B cell (primary cell): ENCODE measurements at regions not wholly inside any gene's neighbourhood (a gene's known extent, or its start where the extent isn't known, plus 50 kb on each side); places are given as distances from the start of the nearest gene placed in this dataset.

Experiments used
- ATAC-seq: fragments of 200-7000 bp; cut with Tn5 transposase; one replicate; pipeline ENCODE4 v1.10.0; 2021; ENCODE audit warnings: low read depth, mild to moderate bottlenecking, moderate number of reproducible peaks, moderate library complexity
- CTCF ChIA-PET: fragments of 350-600 bp; sonication (Branson Sonifier 250); formaldehyde crosslinking; loops from one replicate; lab custom pipeline; 2021; ENCODE audit warnings: antibody characterized with exemption, inconsistent platforms; lab: Charles Lee
- POLR2A ChIA-PET: fragments of 350-600 bp; sonication (Branson Sonifier 250); formaldehyde crosslinking; loops from one replicate; lab custom pipeline; 2021; ENCODE audit warnings: antibody characterized with exemption; lab: Charles Lee
- DNase-seq: peaks from one replicate; pipeline ENCODE4 v3.0.0; 2013
- H2AFZ ChIP-seq: 2 replicates; pipeline ENCODE4 v1.6.1; 2012; ENCODE audit warnings: mild to moderate bottlenecking, low read depth, low read length; ENCODE audit not compliant: insufficient read depth, poor library complexity, severe bottlenecking
- H3K27ac ChIP-seq, 2 donors: 1 replicate in 1 of 2; 2 replicates in 1 of 2; pipeline ENCODE4 v1.5.1; 2012 to 2013; ENCODE audit warnings: low read length in 2 of 2, mild to moderate bottlenecking in 2 of 2, moderate library complexity in 1 of 2
- H3K27me3 ChIP-seq, 4 experiments: fragments of 200-600 bp in 1 of 4; sonication (generic) in 1 of 4; replicated peaks in 1 of 4; 1 replicate in 2 of 4; 2 replicates in 2 of 4; pipeline versions ENCODE4 v1.6.1 to v1.7.0; 2013 to 2016; ENCODE audit warnings: low read length in 3 of 4, mild to moderate bottlenecking in 2 of 4, mixed read lengths in 1 of 4, moderate library complexity in 1 of 4; ENCODE audit not compliant: insufficient read depth in 4 of 4, control insufficient read depth in 3 of 4; ENCODE audit errors: control extremely low read depth in 1 of 4
- H3K36me3 ChIP-seq, 2 experiments: replicated peaks in 1 of 2; 1 replicate in 1 of 2; 2 replicates in 1 of 2; pipeline versions ENCODE4 v1.6.1 to v1.7.1; 2013; ENCODE audit warnings: low read length in 1 of 2; ENCODE audit not compliant: insufficient read depth in 2 of 2, control insufficient read depth in 1 of 2; ENCODE audit errors: control extremely low read depth in 1 of 2, extremely low read depth in 1 of 2
- H3K4me1 ChIP-seq, 2 donors: fragments of 200-600 bp in 1 of 2; sonication (generic) in 1 of 2; 1 replicate in 1 of 2; 2 replicates in 1 of 2; pipeline versions ENCODE4 v1.5.1 to v1.6.1; 2013 to 2017; ENCODE audit warnings: low read length in 2 of 2; ENCODE audit not compliant: control insufficient read depth in 2 of 2, insufficient read depth in 2 of 2
- H3K4me2 ChIP-seq: replicated peaks from 2 replicates; pipeline ENCODE3; 2012; ENCODE audit warnings: mild to moderate bottlenecking, low read depth, low read length; ENCODE audit not compliant: poor library complexity, severe bottlenecking
- H3K4me3 ChIP-seq, 5 experiments: fragments of 200-600 bp in 1 of 5; sonication (generic) in 1 of 5; 1 replicate in 3 of 5; 2 replicates in 2 of 5; pipeline versions ENCODE4 v1.5.1 to v1.7.0; 2011 to 2016; ENCODE audit warnings: low read length in 4 of 5, mild to moderate bottlenecking in 4 of 5, low read depth in 2 of 5, control low read depth in 1 of 5, moderate library complexity in 1 of 5; ENCODE audit not compliant: insufficient read depth in 1 of 5; ENCODE audit errors: control extremely low read depth in 1 of 5, extremely low read depth in 1 of 5
- H3K79me2 ChIP-seq: fragments of 200-600 bp; sonication (generic); one replicate; pipeline ENCODE4 v1.6.0; 2016; ENCODE audit warnings: low read length; ENCODE audit not compliant: control insufficient read depth, insufficient read depth
- H3K9ac ChIP-seq: fragments of 200-600 bp; sonication (generic); 2 replicates; pipeline ENCODE4 v1.6.1; 2017; ENCODE audit warnings: mild to moderate bottlenecking, low read length, moderate library complexity
- H3K9me3 ChIP-seq, 3 donors: one replicate each; pipeline versions ENCODE4 v1.6.1 to v1.7.1; 2013; ENCODE audit warnings: low read length in 2 of 3; ENCODE audit not compliant: control insufficient read depth in 2 of 3, insufficient read depth in 1 of 3; ENCODE audit errors: control extremely low read depth in 1 of 3
- H4K20me1 ChIP-seq: 2 replicates; pipeline ENCODE4 v1.6.0; 2012; ENCODE audit warnings: mild to moderate bottlenecking, low read length; ENCODE audit not compliant: insufficient read depth, control insufficient read depth, poor library complexity, severe bottlenecking
- H3K27ac Mint-ChIP-seq: one replicate; pipeline ENCODE4 v1.8.0; 2021; ENCODE audit warnings: mixed read lengths
- H3K27me3 Mint-ChIP-seq: one replicate; pipeline ENCODE4 v1.8.0; 2021; ENCODE audit warnings: mixed read lengths
- H3K4me1 Mint-ChIP-seq: one replicate; pipeline ENCODE4 v1.8.0; 2021; ENCODE audit warnings: mixed read lengths
- H3K4me3 Mint-ChIP-seq: one replicate; pipeline ENCODE4 v1.8.0; 2021; ENCODE audit warnings: mixed read lengths
- H3K9me3 Mint-ChIP-seq: one replicate; pipeline ENCODE4 v1.8.0; 2022; ENCODE audit warnings: mixed read lengths; ENCODE audit not compliant: insufficient read depth
- CTCF ChIP-seq: fragments of 200-600 bp; IDR thresholded peaks from one replicate; pipeline ENCODE4 v1.8.0; 2022; ENCODE audit warnings: antibody characterized with exemption, mild to moderate bottlenecking
- EZH2 ChIP-seq: IDR thresholded peaks from 2 replicates; pipeline ENCODE4 v1.6.1; 2012; ENCODE audit warnings: borderline replicate concordance, low read depth, mild to moderate bottlenecking, moderate library complexity, low read length; ENCODE audit not compliant: insufficient read depth, poor library complexity, severe bottlenecking
- WGBS: methylation state at CpG from one replicate; pipeline ENCODE4 v1.1.5; 2013; ENCODE audit warnings: missing lambda C conversion rate; ENCODE audit not compliant: insufficient coverage; 5-methylcytosine and 5-hydroxymethylcytosine counted together
- intact Hi-C: fragments of 100-400 bp; cut with micrococcal nuclease; formaldehyde crosslinking; loops from one replicate; pipeline ENCODE4 v1.10.0; 2022

DNA sequence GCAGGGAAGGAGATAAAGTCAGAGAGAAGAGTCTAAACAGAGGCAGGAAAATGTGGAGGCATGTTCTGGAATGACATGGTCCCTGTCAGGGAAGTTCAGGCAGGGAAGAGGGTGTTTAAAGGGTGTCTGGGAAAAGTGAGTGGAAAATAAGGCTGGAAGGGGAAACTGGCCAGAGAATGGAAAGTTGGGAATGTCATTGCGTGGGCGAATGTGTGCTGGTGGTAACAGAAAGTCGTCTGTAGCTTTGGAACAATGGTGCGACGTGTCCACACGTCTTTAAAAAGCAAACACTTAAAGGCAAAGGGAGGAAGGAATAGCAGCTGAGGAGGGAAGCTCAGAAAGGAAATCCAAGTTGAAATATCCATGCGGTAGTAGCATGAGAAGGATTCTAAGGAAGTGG lies 469.5 kb upstream of the SALL3 start:
- H3K9ac ChIP-seq = no peak overlapping the region
- no peaks in the 10 kb centered on the region for H4K20me1 ChIP-seq
- ATAC-seq (no peak), DNase-seq (no peak)
- no peak overlapping the region for H3K4me2 ChIP-seq
- H3K27me3 ChIP-seq = no peaks in the 10 kb centered on the region
- no peak for TF ChIP-seq CTCF
- TF ChIP-seq EZH2 = no peak
- H3K4me3 Mint-ChIP-seq = no peak overlapping the region
- no peak overlapping the region for H2AFZ ChIP-seq
- no peaks in the 10 kb centered on the region for H3K27me3 Mint-ChIP-seq
- no peaks in the 10 kb centered on the region for H3K36me3 ChIP-seq
- no peak overlapping the region for H3K27ac Mint-ChIP-seq
- 64% methylated on average over 7 of the region's 7 CpGs for WGBS
- H3K79me2 ChIP-seq = no peaks in the 10 kb centered on the region
- ChIA-PET CTCF (no interaction called here), POLR2A (no interaction called here)
- no peak overlapping the region for H3K27ac ChIP-seq
- H3K4me1 Mint-ChIP-seq = no peaks in the 10 kb centered on the region
- H3K9me3 ChIP-seq = peaks cover 0 to 22% (median 0%) of the 10 kb centered on the region in 3 donors
- H3K9me3 Mint-ChIP-seq = no peaks in the 10 kb centered on the region
- H3K4me1 ChIP-seq = no peaks in the 10 kb centered on the region
- no peak overlapping the region for H3K4me3 ChIP-seq
- intact Hi-C loops = no loop called here

DNA sequence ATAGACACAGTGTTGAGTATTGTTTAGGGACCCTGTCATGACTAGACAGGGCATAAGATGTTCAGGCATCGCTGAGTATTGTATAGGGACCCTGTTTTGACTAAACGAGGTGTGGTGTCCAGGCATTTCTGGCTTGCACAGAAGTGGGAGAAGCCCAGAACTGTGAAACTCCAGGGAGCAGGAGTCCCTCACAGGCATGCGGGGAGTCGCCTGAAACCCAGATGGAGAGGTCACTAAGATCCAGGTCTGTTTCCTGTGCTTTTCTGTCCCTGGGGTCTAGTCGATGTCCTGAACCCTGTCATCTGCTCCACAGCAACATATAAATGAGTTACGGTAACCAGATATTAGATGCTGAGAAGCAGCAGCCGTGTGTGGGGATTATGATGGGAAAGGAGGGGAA lies 469.0 kb upstream of the SALL3 start:
- WGBS = 91% methylated on average over 7 of the region's 7 CpGs
- no peaks in the 10 kb centered on the region for H3K79me2 ChIP-seq
- Mint-ChIP-seq H3K9me3 (no peaks in the 10 kb centered on the region), H3K4me3 (no peak overlapping the region), H3K27me3 (no peaks in the 10 kb centered on the region), H3K27ac (no peak overlapping the region), H3K4me1 (no peaks in the 10 kb centered on the region)
- ChIA-PET POLR2A (no interaction called here), CTCF (no interaction called here)
- TF ChIP-seq CTCF = no peak
- no peak for TF ChIP-seq EZH2
- intact Hi-C loops = no loop called here
- no peaks in the 10 kb centered on the region for H3K4me1 ChIP-seq
- H4K20me1 ChIP-seq = no peaks in the 10 kb centered on the region
- no peak overlapping the region for H3K4me3 ChIP-seq
- peaks cover 0 to 22% (median 0%) of the 10 kb centered on the region in 3 donors for H3K9me3 ChIP-seq
- ATAC-seq (no peak), DNase-seq (no peak)
- no peak overlapping the region for H3K27ac ChIP-seq
- no peaks in the 10 kb centered on the region for H3K36me3 ChIP-seq
- H3K9ac ChIP-seq = no peak overlapping the region
- H3K27me3 ChIP-seq = no peaks in the 10 kb centered on the region
- no peak overlapping the region for H2AFZ ChIP-seq
- no peak overlapping the region for H3K4me2 ChIP-seq
